HepG2 (cell line): ENCODE measurements at regions not wholly inside any gene's neighbourhood (a gene's known extent, or its start where the extent isn't known, plus 50 kb on each side); places are given as distances from the start of the nearest gene placed in this dataset.

Source experiments
- ATAC-seq: fragments of 200-7000 bp; cut with Tn5 transposase; 3 replicates; pipeline ENCODE4 v1.9.1; 2020; ENCODE audit warnings: mild to moderate bottlenecking, moderate library complexity
- BruUV-seq: library from RNA; stranded (reverse); fragments of 400-500 nt; replicated peaks from 2 replicates; lab custom pipeline; 2021; lab: Mats Ljungman, UMichigan
- CTCF ChIA-PET: fragments of 300-600 bp; formaldehyde crosslinking; extraction: SDS; loops from one replicate; lab custom pipeline; 2021; ENCODE audit warnings: low total read pairs, inconsistent platforms, low intra/inter-chr PET ratio; lab: Yijun Ruan, JAX
- POLR2A ChIA-PET: fragments of 350-600 bp; sonication (Branson Sonifier 250); formaldehyde crosslinking; loops from one replicate; lab custom pipeline; 2020; ENCODE audit warnings: antibody characterized with exemption, inconsistent platforms; lab: Yijun Ruan, JAX
- DNase-seq: peaks from one replicate; pipeline ENCODE4 v3.0.0-alpha.2; 2015; ENCODE audit warnings: low spot score
- FAIRE-seq: peaks from 3 replicates; lab custom pipeline; 2011; peaks lifted over from hg19 to GRCh38; lab: Jason Lieb, UNC
- H2AFZ ChIP-seq: one replicate; pipeline ENCODE4 v1.6.1; 2011; ENCODE audit warnings: low read length, inconsistent platforms
- H3K27ac ChIP-seq: fragments of 300-600 bp; 3 replicates; pipeline ENCODE4 v1.8.0; 2011; ENCODE audit warnings: mixed run types, mild to moderate bottlenecking, mixed read lengths, low read length, inconsistent platforms; ENCODE audit not compliant: insufficient read depth; ENCODE audit errors: extremely low read length
- H3K27me3 ChIP-seq, 2 experiments: fragments of 200-600 bp in 1 of 2; 2 replicates in 1 of 2; 3 replicates in 1 of 2; pipeline versions ENCODE4 v1.6.0 to v1.8.0; 2011; ENCODE audit warnings: low read length in 2 of 2, mild to moderate bottlenecking in 2 of 2, moderate library complexity in 2 of 2, inconsistent platforms in 1 of 2; ENCODE audit not compliant: insufficient read depth in 2 of 2, control insufficient read depth in 1 of 2
- H3K36me3 ChIP-seq, 2 experiments: fragments of 200-600 bp in 1 of 2; replicated peaks in 1 of 2; 2 replicates in 1 of 2; 3 replicates in 1 of 2; pipeline versions ENCODE4 v1.5.1 to v1.8.0; 2011; ENCODE audit warnings: low read length in 2 of 2, inconsistent platforms in 1 of 2; ENCODE audit not compliant: insufficient read depth in 2 of 2, control insufficient read depth in 1 of 2
- H3K4me1 ChIP-seq: 2 replicates; pipeline ENCODE4 v1.5.1; 2012; ENCODE audit warnings: low read length, inconsistent platforms; ENCODE audit not compliant: insufficient read depth
- H3K4me2 ChIP-seq: 2 replicates; pipeline ENCODE4 v1.6.0; 2011; ENCODE audit warnings: low read depth, low read length, inconsistent platforms
- H3K4me3 ChIP-seq, 3 experiments: fragments of 200-600 bp in 1 of 3; sonication (generic), shearing (Covaris generic) in 1 of 3; replicated peaks in 1 of 3; 2 replicates each; pipeline ENCODE4 v1.5.1; 2011 to 2016; ENCODE audit warnings: low read length in 3 of 3, inconsistent platforms in 2 of 3, low read depth in 2 of 3, mild to moderate bottlenecking in 2 of 3, control low read depth in 1 of 3, mixed read lengths in 1 of 3; ENCODE audit not compliant: insufficient read depth in 1 of 3
- H3K79me2 ChIP-seq: one replicate; pipeline ENCODE4 v1.6.1; 2011; ENCODE audit warnings: low read length, inconsistent platforms; ENCODE audit not compliant: insufficient read depth
- H3K9ac ChIP-seq: 2 replicates; pipeline ENCODE4 v1.6.0; 2011; ENCODE audit warnings: mild to moderate bottlenecking, low read depth, low read length, inconsistent platforms; ENCODE audit not compliant: insufficient read depth
- H3K9me3 ChIP-seq: 2 replicates; pipeline ENCODE4 v1.5.1; 2012; ENCODE audit warnings: mild to moderate bottlenecking, low read length
- H4K20me1 ChIP-seq: 2 replicates; pipeline ENCODE4 v1.6.0; 2011; ENCODE audit warnings: inconsistent platforms, mild to moderate bottlenecking, low read length, moderate library complexity; ENCODE audit not compliant: insufficient read depth
- DNMT1 ChIP-seq: sonication (generic); formaldehyde crosslinking; IDR thresholded peaks from 2 replicates; pipeline ENCODE4 v1.5.1; 2020; ENCODE audit warnings: mild to moderate bottlenecking, missing genetic modification reagents
- HIVEP1 ChIP-seq: sonication (generic); formaldehyde crosslinking; IDR thresholded peaks from 2 replicates; pipeline ENCODE4 v1.4.0; 2020; ENCODE audit warnings: mild to moderate bottlenecking, missing genetic modification reagents
- NFE2L1 ChIP-seq: sonication (generic); formaldehyde crosslinking; IDR thresholded peaks from 2 replicates; pipeline ENCODE4 v1.4.0; 2020; ENCODE audit warnings: missing genetic modification reagents, mild to moderate bottlenecking, borderline replicate concordance
- NR1H2 ChIP-seq: sonication (generic); formaldehyde crosslinking; IDR thresholded peaks from 2 replicates; pipeline ENCODE4 v1.8.1; 2022; ENCODE audit warnings: low read depth, missing genetic modification reagents, borderline replicate concordance
- PAF1 ChIP-seq: IDR thresholded peaks from 2 replicates; pipeline ENCODE4 v1.6.1; 2016; ENCODE audit warnings: missing genetic modification reagents, missing compliant biosample characterization
- PHF8 ChIP-seq: sonication (generic); formaldehyde crosslinking; IDR thresholded peaks from 2 replicates; pipeline ENCODE4 v1.5.0; 2020; ENCODE audit warnings: missing genetic modification reagents
- ZFAT ChIP-seq: sonication (generic); formaldehyde crosslinking; conservative IDR thresholded peaks from 2 replicates; pipeline ENCODE4 v1.8.1; 2023; ENCODE audit warnings: missing genetic modification reagents, inconsistent platforms
- ZFX ChIP-seq: sonication (generic); formaldehyde crosslinking; IDR thresholded peaks from 2 replicates; pipeline ENCODE4 v1.4.0; 2020; ENCODE audit warnings: mild to moderate bottlenecking, low read depth, missing genetic modification reagents, moderate library complexity
- ZNF605 ChIP-seq: sonication (generic); formaldehyde crosslinking; IDR thresholded peaks from 2 replicates; pipeline ENCODE4 v1.8.0; 2022; ENCODE audit warnings: mild to moderate bottlenecking, missing genetic modification reagents
- ZNF607 ChIP-seq: sonication (generic); formaldehyde crosslinking; IDR thresholded peaks from 2 replicates; pipeline ENCODE4 v1.5.1; 2020; ENCODE audit warnings: missing genetic modification reagents, mild to moderate bottlenecking, borderline replicate concordance
- WGBS: methylation state at CpG from one replicate; pipeline ENCODE4 v1.1.6; 2017; ENCODE audit warnings: low lambda C conversion rate; 5-methylcytosine and 5-hydroxymethylcytosine counted together
- in situ Hi-C: cut with HindIII; loops from 2 replicates; pipeline ENCODE4 v1.10.0; 2017; ENCODE audit warnings: low pct_unique_long_range_greater_than_20kb; ENCODE audit not compliant: extremely low pct_ligation_motif_present
- intact Hi-C: fragments of 100-400 bp; cut with micrococcal nuclease; formaldehyde crosslinking; loops from one replicate; pipeline ENCODE4 v1.10.0; 2022; ENCODE audit not compliant: unreplicated experiment
- TF ChIP-seq, protein P1 (sequence below): sonication (generic); formaldehyde crosslinking; IDR thresholded peaks from 2 replicates; pipeline ENCODE4 v1.8.1; 2023; ENCODE audit warnings: missing genetic modification reagents, mild to moderate bottlenecking, borderline replicate concordance
- TF ChIP-seq, protein P2 (sequence below): sonication (generic); formaldehyde crosslinking; IDR thresholded peaks from 2 replicates; pipeline ENCODE4 v1.8.1; 2023; ENCODE audit warnings: mild to moderate bottlenecking, missing genetic modification reagents
- TF ChIP-seq, protein P3 (sequence below): sonication (generic); formaldehyde crosslinking; IDR thresholded peaks from 2 replicates; pipeline ENCODE4 v1.9.0; 2021; ENCODE audit warnings: mild to moderate bottlenecking, missing genetic modification reagents
- TF ChIP-seq, protein P4 (sequence below): sonication (generic); formaldehyde crosslinking; IDR thresholded peaks from 2 replicates; pipeline ENCODE4 v1.8.0; 2022; ENCODE audit warnings: missing genetic modification reagents, mild to moderate bottlenecking, moderate library complexity, borderline replicate concordance

DNA sequence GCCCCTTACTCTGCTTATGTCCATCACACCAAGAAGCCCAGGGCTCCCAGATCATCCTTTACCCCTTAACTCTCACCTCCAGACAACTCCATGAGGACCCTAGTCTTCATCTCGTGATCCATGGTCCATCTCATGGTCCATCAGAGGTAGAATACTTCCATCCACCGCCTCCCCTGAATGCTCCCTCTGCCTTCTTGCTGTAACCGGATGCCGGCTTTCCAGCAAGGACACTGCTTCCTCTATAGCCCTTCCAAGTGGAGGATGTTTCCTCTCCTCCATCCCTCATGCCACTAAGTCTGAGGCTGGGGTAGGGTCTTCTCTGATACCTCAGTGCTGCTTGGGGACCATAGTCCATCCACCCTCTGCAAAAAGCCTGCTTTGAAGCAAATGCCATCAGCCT, 118.6 kb upstream of the SIX2 start:
- no peak for FAIRE-seq
- Histone ChIP-seq H3K4me3 (no peak overlapping the region), H2AFZ (no peak overlapping the region), H3K79me2 (no peaks in the 10 kb centered on the region), H3K4me2 (no peak overlapping the region), H3K27ac (no peak overlapping the region), H3K36me3 (no peaks in the 10 kb centered on the region)
- no peak for DNase-seq
- WGBS, result 44% methylated on average over 4 of the region's 4 CpGs
- POLR2A ChIA-PET, result no interaction called here
- intact Hi-C loops (no loop called here), in situ Hi-C loops (no loop called here)
- BruUV-seq, result no TSS peak
- CTCF ChIA-PET, result no interaction called here
- TF ChIP-seq, protein P1, sequence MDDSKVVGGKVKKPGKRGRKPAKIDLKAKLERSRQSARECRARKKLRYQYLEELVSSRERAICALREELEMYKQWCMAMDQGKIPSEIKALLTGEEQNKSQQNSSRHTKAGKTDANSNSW (CRISPR knock-in tag), result no peak
- no peak for TF ChIP-seq PAF1
- no peak for TF ChIP-seq NR1H2 (CRISPR knock-in tag)
- TF ChIP-seq PHF8 (CRISPR knock-in tag), result no peak
- no peak for TF ChIP-seq ZFX
- TF ChIP-seq, protein P2, sequence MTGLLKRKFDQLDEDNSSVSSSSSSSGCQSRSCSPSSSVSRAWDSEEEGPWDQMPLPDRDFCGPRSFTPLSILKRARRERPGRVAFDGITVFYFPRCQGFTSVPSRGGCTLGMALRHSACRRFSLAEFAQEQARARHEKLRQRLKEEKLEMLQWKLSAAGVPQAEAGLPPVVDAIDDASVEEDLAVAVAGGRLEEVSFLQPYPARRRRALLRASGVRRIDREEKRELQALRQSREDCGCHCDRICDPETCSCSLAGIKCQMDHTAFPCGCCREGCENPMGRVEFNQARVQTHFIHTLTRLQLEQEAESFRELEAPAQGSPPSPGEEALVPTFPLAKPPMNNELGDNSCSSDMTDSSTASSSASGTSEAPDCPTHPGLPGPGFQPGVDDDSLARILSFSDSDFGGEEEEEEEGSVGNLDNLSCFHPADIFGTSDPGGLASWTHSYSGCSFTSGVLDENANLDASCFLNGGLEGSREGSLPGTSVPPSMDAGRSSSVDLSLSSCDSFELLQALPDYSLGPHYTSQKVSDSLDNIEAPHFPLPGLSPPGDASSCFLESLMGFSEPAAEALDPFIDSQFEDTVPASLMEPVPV (CRISPR knock-in tag), result no peak
- TF ChIP-seq HIVEP1 (CRISPR knock-in tag), result no peak
- TF ChIP-seq, protein P3, sequence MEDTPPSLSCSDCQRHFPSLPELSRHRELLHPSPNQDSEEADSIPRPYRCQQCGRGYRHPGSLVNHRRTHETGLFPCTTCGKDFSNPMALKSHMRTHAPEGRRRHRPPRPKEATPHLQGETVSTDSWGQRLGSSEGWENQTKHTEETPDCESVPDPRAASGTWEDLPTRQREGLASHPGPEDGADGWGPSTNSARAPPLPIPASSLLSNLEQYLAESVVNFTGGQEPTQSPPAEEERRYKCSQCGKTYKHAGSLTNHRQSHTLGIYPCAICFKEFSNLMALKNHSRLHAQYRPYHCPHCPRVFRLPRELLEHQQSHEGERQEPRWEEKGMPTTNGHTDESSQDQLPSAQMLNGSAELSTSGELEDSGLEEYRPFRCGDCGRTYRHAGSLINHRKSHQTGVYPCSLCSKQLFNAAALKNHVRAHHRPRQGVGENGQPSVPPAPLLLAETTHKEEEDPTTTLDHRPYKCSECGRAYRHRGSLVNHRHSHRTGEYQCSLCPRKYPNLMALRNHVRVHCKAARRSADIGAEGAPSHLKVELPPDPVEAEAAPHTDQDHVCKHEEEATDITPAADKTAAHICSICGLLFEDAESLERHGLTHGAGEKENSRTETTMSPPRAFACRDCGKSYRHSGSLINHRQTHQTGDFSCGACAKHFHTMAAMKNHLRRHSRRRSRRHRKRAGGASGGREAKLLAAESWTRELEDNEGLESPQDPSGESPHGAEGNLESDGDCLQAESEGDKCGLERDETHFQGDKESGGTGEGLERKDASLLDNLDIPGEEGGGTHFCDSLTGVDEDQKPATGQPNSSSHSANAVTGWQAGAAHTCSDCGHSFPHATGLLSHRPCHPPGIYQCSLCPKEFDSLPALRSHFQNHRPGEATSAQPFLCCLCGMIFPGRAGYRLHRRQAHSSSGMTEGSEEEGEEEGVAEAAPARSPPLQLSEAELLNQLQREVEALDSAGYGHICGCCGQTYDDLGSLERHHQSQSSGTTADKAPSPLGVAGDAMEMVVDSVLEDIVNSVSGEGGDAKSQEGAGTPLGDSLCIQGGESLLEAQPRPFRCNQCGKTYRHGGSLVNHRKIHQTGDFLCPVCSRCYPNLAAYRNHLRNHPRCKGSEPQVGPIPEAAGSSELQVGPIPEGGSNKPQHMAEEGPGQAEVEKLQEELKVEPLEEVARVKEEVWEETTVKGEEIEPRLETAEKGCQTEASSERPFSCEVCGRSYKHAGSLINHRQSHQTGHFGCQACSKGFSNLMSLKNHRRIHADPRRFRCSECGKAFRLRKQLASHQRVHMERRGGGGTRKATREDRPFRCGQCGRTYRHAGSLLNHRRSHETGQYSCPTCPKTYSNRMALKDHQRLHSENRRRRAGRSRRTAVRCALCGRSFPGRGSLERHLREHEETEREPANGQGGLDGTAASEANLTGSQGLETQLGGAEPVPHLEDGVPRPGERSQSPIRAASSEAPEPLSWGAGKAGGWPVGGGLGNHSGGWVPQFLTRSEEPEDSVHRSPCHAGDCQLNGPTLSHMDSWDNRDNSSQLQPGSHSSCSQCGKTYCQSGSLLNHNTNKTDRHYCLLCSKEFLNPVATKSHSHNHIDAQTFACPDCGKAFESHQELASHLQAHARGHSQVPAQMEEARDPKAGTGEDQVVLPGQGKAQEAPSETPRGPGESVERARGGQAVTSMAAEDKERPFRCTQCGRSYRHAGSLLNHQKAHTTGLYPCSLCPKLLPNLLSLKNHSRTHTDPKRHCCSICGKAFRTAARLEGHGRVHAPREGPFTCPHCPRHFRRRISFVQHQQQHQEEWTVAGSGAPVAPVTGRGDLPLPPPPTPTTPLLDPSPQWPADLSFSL (CRISPR knock-in tag), result no peak
- TF ChIP-seq, protein P4, sequence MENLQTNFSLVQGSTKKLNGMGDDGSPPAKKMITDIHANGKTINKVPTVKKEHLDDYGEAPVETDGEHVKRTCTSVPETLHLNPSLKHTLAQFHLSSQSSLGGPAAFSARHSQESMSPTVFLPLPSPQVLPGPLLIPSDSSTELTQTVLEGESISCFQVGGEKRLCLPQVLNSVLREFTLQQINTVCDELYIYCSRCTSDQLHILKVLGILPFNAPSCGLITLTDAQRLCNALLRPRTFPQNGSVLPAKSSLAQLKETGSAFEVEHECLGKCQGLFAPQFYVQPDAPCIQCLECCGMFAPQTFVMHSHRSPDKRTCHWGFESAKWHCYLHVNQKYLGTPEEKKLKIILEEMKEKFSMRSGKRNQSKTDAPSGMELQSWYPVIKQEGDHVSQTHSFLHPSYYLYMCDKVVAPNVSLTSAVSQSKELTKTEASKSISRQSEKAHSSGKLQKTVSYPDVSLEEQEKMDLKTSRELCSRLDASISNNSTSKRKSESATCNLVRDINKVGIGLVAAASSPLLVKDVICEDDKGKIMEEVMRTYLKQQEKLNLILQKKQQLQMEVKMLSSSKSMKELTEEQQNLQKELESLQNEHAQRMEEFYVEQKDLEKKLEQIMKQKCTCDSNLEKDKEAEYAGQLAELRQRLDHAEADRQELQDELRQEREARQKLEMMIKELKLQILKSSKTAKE (CRISPR knock-in tag), result no peak
- TF ChIP-seq ZNF605 (CRISPR knock-in tag), result no peak
- no peak for TF ChIP-seq ZNF607 (CRISPR knock-in tag)
- TF ChIP-seq NFE2L1 (CRISPR knock-in tag), result no peak
- TF ChIP-seq DNMT1 (CRISPR knock-in tag), result no peak
- no peak for TF ChIP-seq ZFAT (CRISPR knock-in tag)
- TF ChIP-seq, all 625 proteins: peak for 0
- Histone ChIP-seq H3K9me3 (no peaks in the 10 kb centered on the region), H3K27me3 (no peaks in the 10 kb centered on the region), H3K4me1 (no peaks in the 10 kb centered on the region), H3K9ac (no peak overlapping the region), H4K20me1 (no peaks in the 10 kb centered on the region)
- no peak for ATAC-seq
